ENCODE measurements at regions not wholly inside any gene's neighbourhood (a gene's known extent, or its start where the extent isn't known, plus 50 kb on each side); places are given as distances from the start of the nearest gene placed in this dataset.
A peak's percentile ranks its signal among the peaks of the same experiment; 100 is the strongest.

DNA sequence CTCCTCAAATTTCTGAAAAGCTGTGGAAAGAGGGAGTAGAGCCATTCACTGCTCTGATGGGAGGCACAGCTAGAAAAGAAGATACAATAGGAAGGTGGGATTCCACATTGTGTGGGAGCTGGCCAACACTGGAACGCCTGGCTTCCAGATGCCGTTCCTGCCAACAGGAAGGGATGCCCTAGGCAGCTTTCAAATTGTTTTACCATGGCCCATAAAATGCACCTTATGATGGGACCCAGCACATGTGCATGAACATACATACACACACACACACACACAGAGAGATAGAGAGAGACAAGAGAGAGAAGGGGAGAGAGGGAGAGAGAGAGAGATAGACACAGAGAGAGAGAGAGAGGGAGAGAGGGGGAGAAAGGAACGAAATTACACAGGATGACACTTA, 86.1 kb upstream of the BZW1 start:
- ATAC-seq (no peak), DNase-seq (no peak)

DNA sequence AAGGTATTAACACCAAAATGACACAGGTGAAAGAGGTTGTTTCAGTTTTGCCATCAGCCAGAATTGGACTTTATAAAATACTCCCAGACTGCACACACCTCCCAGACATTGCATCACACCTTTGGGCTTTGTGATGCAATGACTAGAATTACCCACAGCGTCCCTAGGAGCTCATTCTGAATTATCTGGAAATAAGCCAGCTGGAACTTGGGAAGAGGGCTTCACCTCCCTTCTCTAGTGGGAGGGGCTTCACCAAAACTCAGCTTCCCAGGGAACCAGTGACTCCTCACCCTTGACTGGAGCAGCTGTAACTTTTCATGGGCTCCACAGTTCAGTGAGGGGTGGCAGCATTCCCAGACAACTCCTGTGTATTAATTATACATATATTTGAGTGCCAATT, 83.1 kb upstream of the BZW1 start:
- no peak for ATAC-seq

DNA sequence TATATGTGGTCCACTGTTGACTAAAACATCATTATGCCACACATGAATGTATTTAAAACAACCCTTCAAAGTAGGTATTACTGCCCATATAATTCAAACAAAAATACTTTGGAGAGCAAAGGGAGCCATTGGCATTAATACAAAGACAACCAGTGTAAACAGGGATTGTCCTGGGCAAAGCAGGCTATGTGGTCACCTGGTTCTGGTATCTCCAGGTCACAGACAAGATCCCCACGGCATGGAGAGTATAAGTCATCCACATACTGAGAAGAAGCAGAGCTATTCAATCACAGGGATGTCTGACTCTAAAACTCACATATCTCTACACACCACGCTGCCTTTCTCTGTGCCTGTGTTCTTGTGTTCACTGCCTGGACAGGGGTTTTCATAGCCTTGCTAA, 81.4 kb upstream of the BZW1 start:
- ATAC-seq = no peak
- no peak for DNase-seq

More for the DNA sequence above, 83.1 kb upstream of the BZW1 start:
- no peak for DNase-seq

DNA sequence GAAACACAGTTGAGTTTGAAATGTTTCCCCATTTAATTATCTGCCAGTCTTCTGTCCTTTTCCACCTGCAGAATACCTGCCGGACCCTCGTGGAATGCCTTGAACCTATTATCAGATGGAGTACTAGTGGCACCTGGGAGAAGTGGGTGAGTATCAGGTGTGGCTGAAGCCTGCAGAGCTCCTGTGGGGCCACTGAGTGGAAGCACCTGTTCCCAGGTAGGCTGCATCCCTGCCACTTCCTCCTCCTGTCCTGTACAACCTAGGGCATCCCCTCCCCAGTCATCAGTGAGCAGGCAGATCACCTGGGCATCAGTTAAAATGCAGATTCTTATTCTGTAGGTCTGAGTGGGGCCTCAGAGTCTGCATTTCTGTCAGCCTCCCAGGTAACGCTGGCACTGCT, 80.8 kb upstream of the BZW1 start:
- DNase-seq (no peak), ATAC-seq (no peak)

DNA sequence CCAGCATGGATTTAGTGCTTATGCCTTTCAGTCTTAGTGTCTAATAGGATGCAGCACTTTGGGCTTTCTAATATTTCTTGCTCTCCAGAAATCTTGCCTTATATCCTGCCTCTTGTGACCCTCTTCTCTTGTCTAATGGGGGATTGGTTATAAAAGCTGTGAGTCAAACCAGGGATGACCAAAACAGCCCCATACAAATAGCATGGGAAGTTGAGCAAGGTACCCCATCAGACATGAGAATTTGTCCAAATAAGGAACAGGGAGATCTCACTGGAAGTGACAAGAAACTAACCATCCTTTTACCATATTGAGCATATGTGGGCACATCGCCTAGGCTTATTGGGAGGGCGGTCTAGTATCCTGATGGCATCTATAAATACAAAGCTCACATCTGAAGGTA, 78.8 kb upstream of the BZW1 start:
- DNase-seq = no peak
- ATAC-seq = no peak

DNA sequence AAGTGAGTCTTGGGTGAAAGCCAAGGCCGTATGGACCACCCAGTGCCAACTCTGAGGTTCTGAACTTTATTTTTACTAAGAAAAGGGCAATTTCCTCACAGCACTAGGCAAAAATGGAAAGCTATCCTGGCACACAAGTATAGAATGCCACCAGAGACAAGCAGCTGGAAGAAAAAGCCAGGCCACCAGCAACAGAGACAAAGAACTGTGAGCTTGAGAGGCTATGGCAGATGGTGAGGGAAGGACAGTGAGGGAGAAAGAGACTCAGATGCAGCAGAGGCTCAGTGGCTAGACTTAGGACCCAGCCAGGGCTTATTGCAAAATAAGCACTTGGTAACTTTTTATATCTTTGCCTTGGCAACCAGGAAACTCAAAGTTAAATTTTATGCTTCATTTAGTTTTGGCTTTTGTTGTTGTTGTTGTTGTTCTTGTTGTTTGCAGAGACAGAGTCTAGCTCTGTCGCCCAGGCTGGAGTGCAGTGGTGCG, 78.0 kb upstream of the BZW1 start:
- DNase-seq (no peak), ATAC-seq (no peak)

DNA sequence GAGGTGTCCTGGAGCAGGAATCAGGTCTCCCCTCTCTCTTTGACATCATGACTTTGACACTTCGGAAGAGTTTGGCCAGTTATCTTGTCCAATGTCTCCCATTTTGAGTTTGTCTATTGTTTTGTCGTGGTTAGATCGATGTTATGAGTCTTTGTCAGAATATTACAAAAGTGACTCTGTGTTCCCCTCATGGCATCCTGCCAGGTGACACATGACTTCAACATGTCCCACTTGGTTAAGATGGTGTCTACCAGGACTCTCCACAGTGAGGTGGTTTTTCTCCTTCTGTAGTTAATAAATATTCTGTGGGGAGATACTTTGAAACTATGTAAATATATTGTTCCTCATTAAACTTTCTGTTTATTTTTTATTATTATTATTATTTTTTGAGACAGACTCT, 76.6 kb upstream of the BZW1 start:
- DNase-seq (peak; percentile 25), ATAC-seq (no peak)

DNA sequence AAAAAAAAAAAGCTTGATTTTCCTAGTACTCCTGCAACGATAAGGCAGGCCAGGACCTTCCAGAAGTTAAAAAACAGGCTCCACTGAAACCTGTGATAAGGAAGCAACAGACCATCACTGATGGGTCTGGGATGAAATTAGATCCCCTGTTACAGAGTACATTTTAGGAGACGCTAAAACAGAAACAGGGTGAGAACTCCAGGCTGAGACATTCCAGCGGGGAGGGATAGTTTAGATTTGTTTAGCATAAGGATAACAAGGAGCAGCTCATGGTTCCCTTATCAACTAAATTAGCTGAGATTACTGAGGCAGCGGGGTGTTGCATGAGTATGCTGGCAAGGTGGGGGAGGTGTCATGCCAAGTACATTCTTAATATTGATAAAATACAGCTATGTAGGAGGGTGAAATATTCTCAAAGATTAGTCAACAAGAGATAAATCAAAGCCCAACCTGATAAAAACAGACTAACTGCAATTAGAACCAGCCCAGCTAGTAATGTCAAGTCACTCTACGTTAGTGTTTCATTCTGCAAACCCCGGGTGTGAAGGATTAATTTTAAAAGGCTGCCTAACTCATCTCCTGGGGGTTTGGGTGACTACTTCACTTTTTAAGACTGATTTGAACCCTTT, 75.0 kb upstream of the BZW1 start:
- no peak for DNase-seq
- ATAC-seq = no peak

DNA sequence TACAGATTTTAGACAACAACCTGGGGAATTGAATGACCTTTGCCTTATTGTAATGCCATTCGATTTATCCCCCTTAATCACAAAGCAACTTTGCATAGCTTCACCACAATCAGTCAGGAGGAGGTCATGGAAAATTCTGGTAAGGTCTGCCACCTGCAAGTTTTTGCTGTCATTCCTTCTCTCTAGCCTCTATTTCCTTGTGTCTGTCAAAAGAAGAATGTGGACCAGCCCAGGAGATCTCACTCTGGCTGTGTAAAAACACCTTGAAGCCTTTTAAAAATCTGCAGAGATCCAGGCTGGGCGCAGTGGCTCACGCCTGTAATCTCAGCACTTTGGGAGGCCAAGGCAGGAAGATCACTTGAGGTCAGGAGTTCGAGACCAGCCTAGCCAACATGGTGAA, 74.1 kb upstream of the BZW1 start:
- no peak for DNase-seq
- peak; percentile 24 for ATAC-seq

DNA sequence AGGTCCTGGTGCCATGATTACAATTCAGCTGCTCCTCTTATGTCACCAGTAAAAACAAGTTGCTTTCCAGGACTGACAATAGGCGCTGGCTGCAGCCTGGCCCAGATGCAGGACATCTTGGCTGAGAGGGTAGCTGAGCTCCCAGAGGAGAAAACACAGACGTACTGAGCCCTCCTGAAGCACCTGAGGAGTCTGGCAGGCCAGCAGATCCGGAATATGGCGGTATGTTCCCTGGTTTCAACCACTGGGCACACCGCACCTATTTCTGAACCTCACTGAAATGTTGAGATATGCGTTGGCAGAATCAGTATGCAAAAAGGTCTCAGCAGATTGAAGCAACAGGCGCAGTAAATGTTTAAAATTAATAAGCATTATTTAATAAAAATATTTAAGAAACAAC, 73.1 kb upstream of the BZW1 start:
- ATAC-seq (no peak), DNase-seq (no peak)

DNA sequence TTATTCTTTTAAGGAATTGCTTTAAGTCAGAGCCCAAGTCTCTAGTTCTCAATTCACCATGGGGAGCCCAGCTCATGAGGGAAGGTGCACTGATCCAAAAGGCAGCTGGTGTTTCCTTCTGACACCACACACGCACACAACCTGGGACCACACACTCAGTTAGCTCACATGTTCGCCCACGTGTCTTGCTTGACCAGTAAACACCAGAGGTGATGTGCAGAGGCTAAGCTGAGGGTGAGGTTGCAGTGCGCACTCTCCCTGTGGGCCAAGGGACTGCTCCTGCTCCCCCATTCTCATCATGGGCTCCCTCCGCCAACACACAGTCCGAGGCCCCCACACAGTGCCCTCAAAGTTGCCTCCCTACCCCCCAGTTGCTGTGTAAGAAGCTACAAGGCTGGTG, 70.8 kb upstream of the BZW1 start:
- DNase-seq = no peak
- no peak for ATAC-seq

DNA sequence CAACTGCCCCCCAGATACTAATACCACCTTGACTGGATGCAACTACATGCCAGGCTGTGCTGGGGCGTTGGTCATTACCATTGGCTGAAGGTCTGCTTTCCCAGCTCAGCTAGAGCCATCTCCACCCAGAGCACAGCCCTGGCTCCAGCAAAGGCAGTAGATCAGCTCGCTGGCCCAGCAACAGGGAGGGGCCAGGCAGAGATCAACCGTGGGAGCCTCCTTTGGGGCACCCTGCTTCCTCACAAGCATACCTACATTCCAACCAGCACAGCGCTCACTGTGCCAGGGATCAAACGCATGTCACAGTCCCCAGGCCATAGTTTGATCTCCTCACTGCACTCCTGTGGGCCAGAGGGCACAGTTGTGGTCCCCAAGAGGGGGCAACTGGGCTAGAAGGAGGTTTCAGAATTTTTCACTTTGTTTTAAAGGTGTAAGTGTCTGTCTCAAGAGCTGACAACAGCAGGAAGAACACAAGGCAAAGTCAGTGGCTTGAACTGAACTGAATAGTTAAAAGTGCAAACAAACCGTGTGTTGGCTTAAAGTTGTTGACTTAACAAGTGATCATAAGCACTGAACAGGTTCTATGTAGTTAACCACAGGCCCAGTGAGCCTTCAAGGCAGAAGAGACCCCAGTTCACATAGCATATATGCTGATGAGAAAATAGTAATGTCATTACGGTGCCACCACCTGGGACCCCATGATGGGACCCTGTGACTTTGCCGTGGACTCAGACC, 70.1 kb upstream of the BZW1 start:
- ATAC-seq = no peak

DNA sequence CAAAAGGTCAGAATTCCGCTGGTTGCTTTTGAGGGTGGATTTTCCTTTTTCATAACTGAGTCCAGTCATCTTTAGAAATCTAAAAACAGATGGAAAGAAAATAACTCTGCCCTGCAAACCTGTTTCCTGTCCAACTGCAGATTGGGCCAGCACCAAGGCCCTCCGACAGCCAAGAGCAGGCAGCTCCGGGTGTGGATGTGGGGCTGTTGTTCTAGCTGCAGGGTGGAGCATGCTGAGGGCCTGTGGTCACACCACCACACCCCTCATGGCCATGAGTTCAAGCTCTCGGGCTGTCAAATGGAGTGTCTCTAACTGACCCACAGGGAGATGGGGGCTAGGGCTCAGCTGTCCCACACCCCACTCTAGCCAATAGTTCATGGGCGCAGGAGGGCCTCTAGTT, 69.3 kb upstream of the BZW1 start:
- no peak for ATAC-seq
- DNase-seq = no peak

More for the DNA sequence above, 70.1 kb upstream of the BZW1 start:
- no peak for DNase-seq

DNA sequence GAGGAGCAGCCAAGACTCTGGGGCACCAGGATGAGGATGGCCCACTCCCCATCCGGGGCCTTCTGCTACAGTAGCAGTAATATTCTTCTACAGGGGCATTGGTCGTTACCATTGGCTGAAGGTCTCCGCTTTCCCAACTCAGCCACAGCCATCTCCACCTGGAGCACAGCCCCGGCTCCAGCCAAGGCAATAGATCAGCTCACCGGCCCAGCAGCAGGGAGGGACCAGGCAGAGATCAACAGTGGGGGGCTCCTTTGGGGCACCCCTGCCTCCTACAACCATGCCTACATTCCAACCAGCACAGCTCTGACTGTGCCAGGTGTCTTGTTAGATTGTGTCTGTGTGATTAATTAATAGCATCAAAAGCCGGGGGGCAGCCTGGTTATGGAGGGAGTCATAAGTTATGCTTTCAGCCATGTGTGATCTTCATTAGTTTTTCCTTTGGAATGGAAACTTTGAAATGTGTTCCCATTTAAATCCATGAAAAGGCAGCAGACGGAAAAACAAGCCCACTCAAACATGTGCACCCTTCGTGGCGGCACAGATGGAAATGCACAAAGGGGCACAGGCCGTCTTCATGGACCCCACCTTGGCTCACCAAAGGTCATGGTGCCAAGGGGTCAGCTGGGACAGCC, 68.6 kb upstream of the BZW1 start:
- ATAC-seq (no peak), DNase-seq (no peak)

DNA sequence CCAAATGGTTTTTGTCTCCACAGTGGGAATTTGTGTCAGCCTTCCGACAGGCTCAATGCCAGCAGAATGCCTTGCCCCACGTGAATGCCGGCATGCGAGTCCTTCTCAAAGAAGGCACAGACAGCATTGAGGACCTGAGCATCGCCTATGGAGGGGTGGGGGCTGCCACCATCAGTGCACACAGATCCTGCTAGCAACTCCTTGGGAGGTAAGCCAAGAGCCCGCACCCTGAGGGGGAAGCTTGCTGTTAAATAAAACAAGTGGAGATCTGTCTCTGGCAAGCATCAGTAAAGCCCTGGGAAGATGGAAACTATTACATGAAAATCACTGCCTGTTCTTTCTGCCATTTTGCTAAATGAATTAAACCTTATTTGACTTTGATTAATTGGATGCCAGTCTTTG, 67.5 kb upstream of the BZW1 start:
- ATAC-seq (no peak), DNase-seq (no peak)

DNA sequence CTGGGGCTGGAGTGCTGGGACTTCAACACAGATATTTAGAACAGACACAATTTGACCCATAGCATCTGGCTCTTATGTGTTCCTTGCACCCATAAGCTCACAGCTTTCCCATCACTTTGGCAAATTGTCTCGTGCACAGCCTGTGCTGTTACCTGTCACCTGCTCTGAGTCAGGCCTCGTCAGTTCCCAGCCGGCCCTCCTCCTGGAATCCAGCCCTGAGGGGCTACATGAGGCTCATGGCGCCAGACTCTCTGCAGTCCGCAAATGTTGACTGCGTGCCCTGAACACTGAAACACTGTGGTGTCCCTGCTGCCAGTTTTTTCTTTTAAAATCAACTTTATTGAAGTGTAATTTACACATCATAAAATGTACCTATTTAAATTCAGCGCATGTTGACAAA, 65.4 kb upstream of the BZW1 start:
- DNase-seq = no peak

DNA sequence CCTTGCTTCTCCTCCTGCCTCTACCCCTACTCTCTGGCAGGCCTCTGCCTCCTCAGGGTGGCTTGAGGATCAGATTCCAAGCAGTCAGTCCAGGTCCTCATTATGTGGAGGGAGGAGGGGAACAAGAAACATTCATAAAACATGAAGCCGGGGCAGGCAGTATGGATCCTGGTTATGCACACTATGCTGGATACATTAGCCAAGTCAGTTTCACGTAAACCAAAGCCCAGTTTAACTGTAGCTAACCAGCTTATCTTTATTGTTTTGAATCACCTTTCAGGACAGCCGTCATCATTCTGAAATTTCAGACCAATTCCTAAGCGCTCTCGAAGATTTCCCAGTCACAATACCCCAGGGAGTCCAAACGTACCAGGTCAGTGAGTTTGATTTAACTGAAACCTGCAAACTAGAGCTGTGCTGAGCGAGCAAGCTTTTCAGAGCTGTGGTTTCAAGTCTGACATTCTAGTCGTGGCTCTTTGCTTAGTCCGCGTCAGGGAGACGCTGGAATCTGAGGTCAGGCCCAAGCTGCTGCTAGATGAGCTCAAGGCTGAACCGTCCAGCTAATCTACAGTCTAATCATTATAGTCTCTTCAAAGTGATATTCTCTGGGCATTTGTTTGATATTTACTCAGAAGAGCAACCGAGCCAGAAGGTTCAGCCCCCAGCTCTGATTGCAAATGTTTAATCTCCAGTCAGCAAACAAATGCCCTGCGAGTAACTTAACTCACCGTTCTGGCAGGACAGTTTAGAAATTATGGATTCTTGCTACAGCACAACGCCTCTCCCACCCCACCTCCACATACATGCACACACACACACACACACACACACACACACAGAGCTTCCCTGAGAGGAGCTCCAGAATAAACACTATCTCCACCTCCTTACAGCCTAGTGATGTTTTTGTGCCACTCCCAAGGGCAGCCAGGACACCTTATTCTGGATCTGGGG, 63.8 kb upstream of the BZW1 start:
- DNase-seq (no peak), ATAC-seq (no peak)

More for the DNA sequence above, 65.4 kb upstream of the BZW1 start:
- no peak for ATAC-seq

DNA sequence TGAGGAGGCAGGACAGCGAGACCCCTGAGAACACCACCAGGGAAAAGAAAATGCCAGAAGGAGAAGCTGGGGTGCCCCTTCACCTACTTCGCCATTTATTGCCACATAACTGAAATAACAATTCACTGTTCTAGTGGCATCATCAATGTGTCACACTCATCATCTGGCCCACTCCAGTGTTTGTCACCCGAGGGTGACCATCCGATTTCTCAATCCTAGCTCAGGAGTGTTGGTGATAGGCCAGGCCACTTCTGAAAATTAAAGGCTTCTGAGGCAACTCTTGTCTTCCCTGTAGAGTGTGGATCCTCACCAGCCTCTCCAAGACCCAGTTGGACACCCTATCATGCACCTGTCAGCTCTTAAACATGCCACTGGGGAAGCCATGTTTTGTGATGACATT, 62.9 kb upstream of the BZW1 start:
- DNase-seq = no peak
- no peak for ATAC-seq

DNA sequence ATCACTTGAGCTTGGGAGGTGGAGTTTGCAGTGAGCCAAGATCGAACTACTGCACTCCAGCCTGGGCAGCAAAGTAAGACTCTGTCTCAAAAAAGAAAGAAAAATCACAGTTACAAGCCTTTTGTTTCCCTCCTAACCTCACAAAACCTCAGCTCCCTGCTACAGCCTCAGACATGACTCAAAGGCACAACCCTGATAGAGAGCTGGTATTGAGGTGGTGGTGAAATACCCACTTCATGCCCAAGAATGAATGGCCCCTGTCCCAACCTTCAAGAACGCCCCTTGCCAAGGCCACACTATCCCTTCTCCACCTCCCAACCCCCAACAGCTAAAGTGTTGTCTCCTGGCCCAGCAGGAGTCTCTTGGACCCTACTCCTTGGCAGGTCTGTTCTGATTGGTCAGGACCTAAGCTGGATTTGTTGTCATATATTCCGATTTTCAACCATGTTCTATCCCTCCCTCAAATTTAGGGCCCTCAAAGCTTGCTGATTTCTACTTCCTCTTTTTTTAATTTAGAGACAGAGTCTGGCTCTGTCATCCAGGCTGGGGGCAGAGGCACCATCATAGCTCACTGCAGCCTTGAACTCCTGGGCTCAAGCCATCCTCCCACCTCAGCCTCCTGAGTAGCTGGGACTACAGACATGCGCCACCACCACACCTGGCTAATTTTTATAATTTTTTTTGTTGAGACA, 61.9 kb upstream of the BZW1 start:
- no peak for ATAC-seq
- DNase-seq = no peak

DNA sequence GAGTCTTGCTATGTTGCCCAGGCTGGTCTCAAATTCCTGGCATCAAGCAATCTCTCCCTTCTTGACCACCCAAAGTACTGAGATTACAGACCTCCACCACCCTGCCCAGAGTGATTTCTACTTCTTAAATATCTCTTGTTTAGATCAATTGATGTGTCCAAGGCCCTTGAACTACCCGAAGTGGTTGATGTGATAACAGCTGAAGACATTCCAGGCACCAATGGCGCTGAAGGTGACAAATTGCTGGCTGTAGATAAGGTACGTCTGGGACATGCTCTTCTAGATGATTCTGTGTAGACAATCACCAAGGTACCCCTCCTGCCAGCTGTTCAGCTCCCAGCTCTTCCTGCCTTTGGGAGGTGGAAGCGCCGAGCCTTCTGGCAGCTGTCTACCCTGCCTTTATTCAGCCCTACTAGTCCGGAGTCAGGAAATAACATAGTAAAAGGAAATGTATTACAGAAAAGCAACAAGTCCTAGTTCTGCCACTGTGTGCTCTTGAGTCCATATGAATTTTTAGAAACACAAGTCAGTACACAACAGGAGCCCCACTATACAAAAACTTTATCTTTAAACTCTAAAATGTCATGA, 61.3 kb upstream of the BZW1 start:
- no peak for DNase-seq

DNA sequence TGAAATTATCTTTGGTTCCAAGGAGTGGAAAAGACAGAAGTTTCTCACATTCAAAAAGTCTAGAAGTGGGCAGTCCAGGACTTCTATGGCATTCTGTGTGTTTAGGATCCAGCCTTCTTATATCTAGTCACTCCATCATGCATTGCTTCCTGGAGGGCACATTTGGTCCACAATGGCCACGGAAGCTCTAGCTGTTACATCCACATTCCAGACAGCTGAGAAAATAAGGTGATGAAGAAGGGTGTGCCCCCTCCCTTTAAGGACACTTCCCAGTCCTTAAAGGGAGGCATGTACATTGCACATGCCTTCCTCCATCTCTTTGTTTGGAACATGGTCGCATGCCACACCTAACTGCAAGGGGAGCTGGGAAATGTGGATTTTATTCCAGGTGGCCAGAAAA, 59.9 kb upstream of the BZW1 start:
- no peak for ATAC-seq
- DNase-seq = no peak

More for the DNA sequence above, 61.3 kb upstream of the BZW1 start:
- ATAC-seq = no peak
